Fibroblast of skin of abdomen (primary cell): ENCODE measurements at regions not wholly inside any gene's neighbourhood (a gene's known extent, or its start where the extent isn't known, plus 50 kb on each side); places are given as distances from the start of the nearest gene placed in this dataset.
"Not testable (repeated sequence)": the region's sequence is repeated elsewhere in the genome, so short reads cannot be mapped to it uniquely, and the experiment has no call there.

Experiments
- DNase-seq: peaks from one replicate; pipeline ENCODE4 v3.0.0-alpha.2; 2013

DNA sequence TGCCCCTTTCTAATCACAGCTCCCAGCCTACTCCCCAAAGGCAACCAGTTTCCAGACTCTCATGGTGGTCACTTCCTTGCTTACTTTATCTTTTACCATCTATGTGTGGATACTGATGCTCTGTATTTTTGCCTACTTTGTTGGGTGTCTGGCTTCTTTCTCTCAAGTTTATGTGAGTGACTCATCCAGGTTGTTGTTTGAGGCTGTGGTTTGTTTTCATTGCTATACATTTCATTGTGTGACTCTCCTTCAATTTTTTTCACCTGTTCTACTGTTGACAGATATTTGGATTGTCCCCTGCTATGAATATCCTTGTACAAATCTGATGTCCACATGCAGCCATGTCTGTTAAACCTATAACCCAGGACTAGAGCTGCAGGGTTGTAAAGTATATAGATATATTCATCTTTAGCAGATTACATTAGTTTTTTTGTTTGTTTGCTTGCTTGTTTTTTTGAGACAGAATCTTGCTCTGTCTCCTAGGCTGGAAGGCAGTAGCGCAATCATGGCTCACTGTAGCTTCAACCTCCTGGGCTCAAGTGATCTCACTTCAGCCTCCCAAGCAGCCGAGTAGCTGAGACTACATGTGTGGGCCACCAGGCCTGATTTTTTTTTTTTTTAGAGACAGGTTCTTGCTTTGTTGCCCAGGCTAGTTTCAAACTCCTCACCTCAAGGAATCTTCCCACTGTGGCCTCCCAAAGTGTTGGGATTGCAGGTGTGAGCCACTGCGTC lies 72.9 kb upstream of the EEF1E1 start:
- DNase-seq: no peak

DNA sequence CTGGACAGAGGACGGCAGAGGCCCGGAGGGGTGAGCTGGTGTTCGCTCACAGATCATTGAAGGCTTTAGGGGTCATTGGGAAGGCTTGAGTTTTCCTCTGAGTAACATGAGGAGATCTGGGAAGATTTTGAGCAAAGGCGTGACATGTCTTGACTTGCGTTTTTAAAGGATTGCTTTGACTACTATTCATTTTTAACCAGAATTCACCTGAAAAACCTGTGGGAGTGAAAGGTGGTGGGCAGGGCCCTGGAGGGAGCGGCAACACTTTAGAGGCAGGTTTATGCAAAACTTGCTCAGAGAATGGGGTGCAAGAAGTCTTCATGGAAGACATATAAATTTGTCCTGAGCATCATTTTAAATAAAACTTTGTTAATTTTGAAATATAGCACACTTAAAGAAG lies 72.2 kb upstream of the EEF1E1 start:
- no peak for DNase-seq

- DNase-seq: no peak
Observed at GRCh38 chr6:8172530-8172929, 70.2 kb upstream of the EEF1E1 start.

DNA sequence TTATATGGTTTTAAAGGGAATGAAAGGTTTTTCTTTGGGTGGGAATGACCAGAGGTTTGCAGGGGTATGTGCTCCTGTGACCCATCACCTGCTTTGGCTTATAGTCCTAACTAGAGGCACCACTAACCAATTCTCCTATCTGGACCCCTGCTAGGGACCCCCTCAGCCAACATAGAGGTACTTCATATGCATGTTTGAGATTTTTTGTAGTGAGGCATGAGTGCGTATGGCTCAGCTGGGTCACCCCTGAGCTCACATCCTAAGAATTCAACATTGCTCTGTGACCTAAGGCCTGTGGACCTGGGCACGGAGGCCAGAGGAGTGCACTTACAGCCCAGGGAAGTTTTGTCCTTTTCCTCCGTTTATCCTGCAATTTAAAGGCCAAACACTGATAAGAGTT lies 68.4 kb upstream of the EEF1E1 start:
- no peak for DNase-seq

- no peak for DNase-seq
Observed at GRCh38 chr6:8170245-8170644, 67.9 kb upstream of the EEF1E1 start.

DNA sequence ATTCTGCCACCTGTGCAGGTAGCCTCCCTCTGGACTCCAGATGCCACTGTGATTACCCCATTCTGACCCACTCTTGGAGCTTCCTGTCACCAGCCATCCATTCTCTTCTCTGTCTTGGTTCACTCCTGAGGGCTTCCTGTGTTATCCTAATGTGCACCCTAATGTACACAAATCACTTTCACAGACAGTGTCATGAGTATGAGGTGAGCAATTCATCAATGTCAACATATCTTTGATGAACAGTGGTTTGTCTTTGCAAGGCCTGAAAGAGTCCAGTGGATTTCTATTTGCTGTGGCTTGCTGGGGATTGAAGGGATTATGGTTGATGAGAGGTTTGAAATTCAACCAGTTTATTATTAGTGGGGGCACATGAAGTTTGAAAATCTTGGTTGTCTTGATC lies 63.8 kb upstream of the EEF1E1 start:
- no peak for DNase-seq

GRCh38 chr6:8165008-8165407 lies 62.7 kb upstream of the EEF1E1 start:
- not testable (repeated sequence) for DNase-seq

- not testable (repeated sequence) for DNase-seq
Observed at GRCh38 chr6:8164281-8164680, 61.9 kb upstream of the EEF1E1 start.

- no peak for DNase-seq
Observed at GRCh38 chr6:8159966-8160365, 57.6 kb upstream of the EEF1E1 start.

- DNase-seq: no peak
Observed at GRCh38 chr6:8157839-8158238, 55.5 kb upstream of the EEF1E1 start.

- no peak for DNase-seq
Observed at GRCh38 chr6:8155259-8156012, 53.1 kb upstream of the EEF1E1 start.
